SK-N-SH (cell line): ENCODE measurements at regions not wholly inside any gene's neighbourhood (a gene's known extent, or its start where the extent isn't known, plus 50 kb on each side); places are given as distances from the start of the nearest gene placed in this dataset.

ENCODE experiments used
- CTCF ChIA-PET: fragments of 300-600, 350-600 bp; formaldehyde crosslinking; extraction: SDS; loops from one replicate; lab custom pipeline; 2021; lab: Yijun Ruan, JAX
- POLR2A ChIA-PET: fragments of 350-600 bp; sonication (Branson Sonifier 250); formaldehyde crosslinking; extraction: SDS; loops from one replicate; lab custom pipeline; 2020; ENCODE audit warnings: antibody characterized with exemption, inconsistent platforms; lab: Yijun Ruan, JAX
- DNase-seq: peaks from one replicate; pipeline ENCODE4 v3.0.0; 2012
- H2AFZ ChIP-seq: fragments of 200-600 bp; sonication (generic); 2 replicates; pipeline ENCODE4 v1.8.1; 2016; ENCODE audit warnings: antibody characterized with exemption, mild to moderate bottlenecking, low read depth
- H3F3A ChIP-seq: fragments of 200-600 bp; sonication (generic); replicated peaks from 2 replicates; pipeline ENCODE3; 2016; ENCODE audit warnings: antibody characterized with exemption, mild to moderate bottlenecking; ENCODE audit not compliant: insufficient read depth
- H3K27ac ChIP-seq, 2 experiments: fragments of 200-500 bp in 1 of 2; fragments of 200-600 bp in 1 of 2; sonication (Bioruptor generic) in 1 of 2; sonication (generic), shearing (Covaris generic) in 1 of 2; 2 replicates each; pipeline versions ENCODE4 v1.5.1 to v1.6.1; 2014 to 2016; ENCODE audit warnings: low read depth in 2 of 2, inconsistent platforms in 1 of 2, low read length in 1 of 2, mild to moderate bottlenecking in 1 of 2, mixed read lengths in 1 of 2
- H3K27me3 ChIP-seq: fragments of 200-600 bp; sonication (generic), shearing (Covaris generic); 2 replicates; pipeline ENCODE4 v1.6.1; 2016; ENCODE audit warnings: mixed run types; ENCODE audit not compliant: insufficient read depth
- H3K36me3 ChIP-seq, 2 experiments: fragments of 200-500 bp in 1 of 2; fragments of 200-600 bp in 1 of 2; sonication (Bioruptor generic) in 1 of 2; sonication (generic) in 1 of 2; replicated peaks in 1 of 2; 2 replicates each; pipeline versions ENCODE3 to v1.5.1; 2014 to 2016; ENCODE audit warnings: low read length in 1 of 2, mild to moderate bottlenecking in 1 of 2; ENCODE audit not compliant: insufficient read depth in 2 of 2, control insufficient read depth in 1 of 2
- H3K4me1 ChIP-seq, 2 experiments: fragments of 200-500 bp in 1 of 2; fragments of 200-600 bp in 1 of 2; sonication (Bioruptor generic) in 1 of 2; sonication (generic), shearing (Covaris generic) in 1 of 2; 2 replicates each; pipeline versions ENCODE4 v1.5.1 to v1.6.1; 2014 to 2016; ENCODE audit warnings: low read depth in 1 of 2, low read length in 1 of 2, mixed run types in 1 of 2; ENCODE audit not compliant: insufficient read depth in 2 of 2, control insufficient read depth in 1 of 2
- H3K4me2 ChIP-seq: fragments of 200-600 bp; sonication (generic), shearing (Covaris generic); 2 replicates; pipeline ENCODE4 v1.6.1; 2017; ENCODE audit warnings: mixed run types
- H3K4me3 ChIP-seq, 2 experiments: fragments of 200-500 bp in 1 of 2; fragments of 200-600 bp in 1 of 2; sonication (Bioruptor generic) in 1 of 2; sonication (generic), shearing (Covaris generic) in 1 of 2; 2 replicates each; pipeline versions ENCODE4 v1.5.1 to v1.8.1; 2014 to 2016; ENCODE audit warnings: low read depth in 2 of 2, inconsistent platforms in 1 of 2, low read length in 1 of 2, mild to moderate bottlenecking in 1 of 2, mixed read lengths in 1 of 2, moderate library complexity in 1 of 2
- H3K79me2 ChIP-seq: fragments of 200-600 bp; sonication (generic); 2 replicates; pipeline ENCODE4 v1.8.1; 2017; ENCODE audit warnings: mild to moderate bottlenecking; ENCODE audit not compliant: insufficient read depth
- H3K9ac ChIP-seq: fragments of 200-600 bp; sonication (generic); 2 replicates; pipeline ENCODE4 v1.6.1; 2017; ENCODE audit warnings: mixed run types
- H3K9me2 ChIP-seq: fragments of 200-600 bp; sonication (generic); 2 replicates; pipeline ENCODE4 v1.6.1; 2017; ENCODE audit warnings: mixed run types
- H3K9me3 ChIP-seq: fragments of 200-600 bp; sonication (generic); 2 replicates; pipeline ENCODE4 v1.6.1; 2017; ENCODE audit warnings: mixed run types, mild to moderate bottlenecking, moderate library complexity
- H4K20me1 ChIP-seq: fragments of 200-600 bp; sonication (generic); 2 replicates; pipeline ENCODE4 v1.6.1; 2017; ENCODE audit warnings: mild to moderate bottlenecking, mixed run types; ENCODE audit not compliant: insufficient read depth
- CTCF ChIP-seq: fragments of 200-600 bp; sonication (generic); IDR thresholded peaks from 2 replicates; pipeline ENCODE4 v1.6.1; 2017; ENCODE audit warnings: antibody characterized with exemption, mild to moderate bottlenecking, moderate library complexity
- ELF1 ChIP-seq: IDR thresholded peaks from 2 replicates; pipeline ENCODE4 v1.4.0; 2012
- FOXJ3 ChIP-seq: sonication (generic); formaldehyde crosslinking; IDR thresholded peaks from 2 replicates; pipeline ENCODE4 v1.5.1; 2020; ENCODE audit warnings: mild to moderate bottlenecking, missing genetic modification reagents
- FOXM1 ChIP-seq: IDR thresholded peaks from 2 replicates; pipeline ENCODE4 v1.4.0; 2012; ENCODE audit warnings: low read depth, mild to moderate bottlenecking
- MXI1 ChIP-seq: IDR thresholded peaks from 2 replicates; pipeline ENCODE4 v1.6.1; 2012; ENCODE audit warnings: mild to moderate bottlenecking, low read depth, low read length, improper control_type of control experiment
- NFIC ChIP-seq: IDR thresholded peaks from 2 replicates; pipeline ENCODE4 v1.4.0; 2012; ENCODE audit warnings: borderline replicate concordance
- NRF1 ChIP-seq: IDR thresholded peaks from 2 replicates; pipeline ENCODE4 v1.6.1; 2012; ENCODE audit warnings: low read depth, mild to moderate bottlenecking, low read length
- REST ChIP-seq: IDR thresholded peaks from 2 replicates; pipeline ENCODE4 v1.6.1; 2012; ENCODE audit warnings: mild to moderate bottlenecking, low read depth, low read length, moderate library complexity
- RFX5 ChIP-seq: IDR thresholded peaks from 2 replicates; pipeline ENCODE4 v1.6.1; 2012; ENCODE audit warnings: mild to moderate bottlenecking, improper control_type of control experiment, low read length
- SIN3A ChIP-seq: IDR thresholded peaks from 2 replicates; pipeline ENCODE4 v1.6.1; 2012; ENCODE audit warnings: low read depth, mild to moderate bottlenecking, low read length, moderate library complexity, borderline replicate concordance
- TCF12 ChIP-seq: IDR thresholded peaks from 2 replicates; pipeline ENCODE4 v1.4.0; 2012
- WGBS: methylation state at CpG from one replicate; pipeline ENCODE4 v1.1.6; 2017; ENCODE audit warnings: low lambda C conversion rate; 5-methylcytosine and 5-hydroxymethylcytosine counted together

GRCh38 chr14:85793533-85793932 is 263.6 kb downstream of the FLRT2 start (continued):
- TF ChIP-seq NRF1: no peak
- no peak for TF ChIP-seq CTCF
- no peak for TF ChIP-seq SIN3A
- no peak for TF ChIP-seq RFX5
- TF ChIP-seq, all 33 proteins: peak for 0

GRCh38 chr14:85789506-85789905 is 259.6 kb downstream of the FLRT2 start:
- Histone ChIP-seq H4K20me1 (no peaks in the 10 kb centered on the region), H3K79me2 (no peaks in the 10 kb centered on the region), H3K9me3 (no peaks in the 10 kb centered on the region), H3K4me3 (no peak overlapping the region), H3K4me2 (no peak overlapping the region), H3K27me3 (no peaks in the 10 kb centered on the region)
- CTCF ChIA-PET: no interaction called here
- TF ChIP-seq FOXM1 (no peak), SIN3A (no peak), NFIC (no peak), MXI1 (no peak), REST (no peak), TCF12 (no peak)
- TF ChIP-seq, all 33 proteins: peak for 0
- POLR2A ChIA-PET: no interaction called here
- Histone ChIP-seq H3K36me3 (no peaks in the 10 kb centered on the region), H3F3A (no peaks in the 10 kb centered on the region), H3K9ac (no peak overlapping the region), H3K9me2 (no peaks in the 10 kb centered on the region), H3K4me1 (no peaks in the 10 kb centered on the region), H3K27ac (no peak overlapping the region), H2AFZ (no peak overlapping the region)
- no peak for DNase-seq
- WGBS: 2% methylated on average over 2 of the region's 2 CpGs

GRCh38 chr14:85788470-85789233 is 258.7 kb downstream of the FLRT2 start:
- Histone ChIP-seq H3K27ac (no peak overlapping the region), H3K4me1 (no peaks in the 10 kb centered on the region), H3K9me3 (no peaks in the 10 kb centered on the region), H2AFZ (no peak overlapping the region), H3K79me2 (no peaks in the 10 kb centered on the region), H4K20me1 (no peaks in the 10 kb centered on the region), H3F3A (no peaks in the 10 kb centered on the region), H3K4me3 (no peak overlapping the region), H3K36me3 (no peaks in the 10 kb centered on the region), H3K9ac (no peak overlapping the region), H3K4me2 (no peak overlapping the region), H3K27me3 (no peaks in the 10 kb centered on the region), H3K9me2 (no peaks in the 10 kb centered on the region)
- DNase-seq: no peak
- ChIA-PET POLR2A (no interaction called here), CTCF (no interaction called here)
- 8% methylated on average over 2 of the region's 2 CpGs for WGBS
- no peak for TF ChIP-seq ELF1
- TF ChIP-seq FOXJ3 (CRISPR knock-in tag): no peak
